T1000 (cell line): ENCODE measurements at regions not wholly inside any gene's neighbourhood (a gene's known extent, or its start where the extent isn't known, plus 50 kb on each side); places are given as distances from the start of the nearest gene placed in this dataset.

Experiments used
- DNase-seq: peaks from one replicate; lab custom pipeline; 2025; ENCODE audit warnings: mixed read lengths; lab: John Stamatoyannopoulos, UW

GRCh38 chr7:39890411-39890810, 59.6 kb upstream of the CDK13 start:
- no peak for DNase-seq

- DNase-seq: no peak
These were observed 58.2 kb upstream of the CDK13 start for GRCh38 chr7:39891894-39892293.

GRCh38 chr7:39892361-39892760, 57.7 kb upstream of the CDK13 start:
- DNase-seq: no peak

GRCh38 chr7:39894904-39895303, 55.2 kb upstream of the CDK13 start:
- DNase-seq: no peak

- DNase-seq: no peak
These were observed 53.2 kb upstream of the CDK13 start for GRCh38 chr7:39896840-39897239.

- no peak for DNase-seq
These were observed 51.2 kb upstream of the CDK13 start for GRCh38 chr7:39898867-39899266.
